AG09319 (cell line): ENCODE measurements at regions not wholly inside any gene's neighbourhood (a gene's known extent, or its start where the extent isn't known, plus 50 kb on each side); places are given as distances from the start of the nearest gene placed in this dataset.
A peak's percentile ranks its signal among the peaks of the same experiment; 100 is the strongest.

Source experiments
- DNase-seq: peaks from one replicate; pipeline ENCODE4 v3.0.0-alpha.2; 2010; ENCODE audit warnings: low read depth; ENCODE audit errors: extremely low read depth
- TF ChIP-seq, protein P1 (sequence below): IDR thresholded peaks from 2 replicates; pipeline ENCODE4 v1.5.1; 2011; ENCODE audit warnings: low read depth, mild to moderate bottlenecking, inconsistent platforms, low read length, moderate library complexity

DNA sequence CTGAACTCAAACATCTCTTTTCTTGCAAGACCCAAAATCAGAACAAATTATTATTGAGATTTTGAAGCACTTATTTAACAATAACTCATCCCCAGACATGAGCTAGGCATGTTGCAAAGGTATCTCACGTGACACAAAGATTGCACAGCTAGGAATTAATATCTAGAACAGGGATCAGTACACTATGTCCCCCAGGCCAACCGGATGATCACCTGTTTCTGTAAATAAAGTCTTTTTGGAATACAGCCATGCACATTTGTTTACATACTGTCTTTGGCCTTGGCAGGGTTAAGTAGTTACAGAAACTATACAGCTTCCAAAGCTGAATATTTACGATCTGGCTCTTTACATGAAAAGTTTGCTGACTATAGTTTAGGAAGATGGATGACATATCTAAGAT, 287.7 kb downstream of the ACTL7B start:
- no peak for DNase-seq
- TF ChIP-seq, protein P1, sequence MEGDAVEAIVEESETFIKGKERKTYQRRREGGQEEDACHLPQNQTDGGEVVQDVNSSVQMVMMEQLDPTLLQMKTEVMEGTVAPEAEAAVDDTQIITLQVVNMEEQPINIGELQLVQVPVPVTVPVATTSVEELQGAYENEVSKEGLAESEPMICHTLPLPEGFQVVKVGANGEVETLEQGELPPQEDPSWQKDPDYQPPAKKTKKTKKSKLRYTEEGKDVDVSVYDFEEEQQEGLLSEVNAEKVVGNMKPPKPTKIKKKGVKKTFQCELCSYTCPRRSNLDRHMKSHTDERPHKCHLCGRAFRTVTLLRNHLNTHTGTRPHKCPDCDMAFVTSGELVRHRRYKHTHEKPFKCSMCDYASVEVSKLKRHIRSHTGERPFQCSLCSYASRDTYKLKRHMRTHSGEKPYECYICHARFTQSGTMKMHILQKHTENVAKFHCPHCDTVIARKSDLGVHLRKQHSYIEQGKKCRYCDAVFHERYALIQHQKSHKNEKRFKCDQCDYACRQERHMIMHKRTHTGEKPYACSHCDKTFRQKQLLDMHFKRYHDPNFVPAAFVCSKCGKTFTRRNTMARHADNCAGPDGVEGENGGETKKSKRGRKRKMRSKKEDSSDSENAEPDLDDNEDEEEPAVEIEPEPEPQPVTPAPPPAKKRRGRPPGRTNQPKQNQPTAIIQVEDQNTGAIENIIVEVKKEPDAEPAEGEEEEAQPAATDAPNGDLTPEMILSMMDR, result no peak

DNA sequence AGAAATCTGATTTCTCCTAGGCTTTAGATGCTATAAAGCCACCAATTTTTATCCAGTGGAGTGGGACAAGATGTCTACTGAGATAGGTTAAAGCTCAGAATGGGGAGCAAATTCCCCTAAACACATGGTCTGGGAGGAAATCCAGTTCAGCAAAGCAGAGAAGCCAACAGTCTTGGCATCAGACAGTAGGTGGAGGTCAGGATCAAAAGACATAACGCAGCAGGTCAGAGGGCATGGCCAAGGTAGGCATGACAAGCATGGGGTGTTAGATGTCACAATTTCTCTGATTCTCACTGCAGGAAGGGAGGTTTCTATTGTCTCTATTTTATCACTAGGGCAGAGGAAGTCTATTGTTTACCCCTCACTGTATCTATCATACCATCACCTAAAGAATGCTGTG, 288.2 kb downstream of the ACTL7B start:
- TF ChIP-seq, protein P1, result no peak
- DNase-seq, result no peak

DNA sequence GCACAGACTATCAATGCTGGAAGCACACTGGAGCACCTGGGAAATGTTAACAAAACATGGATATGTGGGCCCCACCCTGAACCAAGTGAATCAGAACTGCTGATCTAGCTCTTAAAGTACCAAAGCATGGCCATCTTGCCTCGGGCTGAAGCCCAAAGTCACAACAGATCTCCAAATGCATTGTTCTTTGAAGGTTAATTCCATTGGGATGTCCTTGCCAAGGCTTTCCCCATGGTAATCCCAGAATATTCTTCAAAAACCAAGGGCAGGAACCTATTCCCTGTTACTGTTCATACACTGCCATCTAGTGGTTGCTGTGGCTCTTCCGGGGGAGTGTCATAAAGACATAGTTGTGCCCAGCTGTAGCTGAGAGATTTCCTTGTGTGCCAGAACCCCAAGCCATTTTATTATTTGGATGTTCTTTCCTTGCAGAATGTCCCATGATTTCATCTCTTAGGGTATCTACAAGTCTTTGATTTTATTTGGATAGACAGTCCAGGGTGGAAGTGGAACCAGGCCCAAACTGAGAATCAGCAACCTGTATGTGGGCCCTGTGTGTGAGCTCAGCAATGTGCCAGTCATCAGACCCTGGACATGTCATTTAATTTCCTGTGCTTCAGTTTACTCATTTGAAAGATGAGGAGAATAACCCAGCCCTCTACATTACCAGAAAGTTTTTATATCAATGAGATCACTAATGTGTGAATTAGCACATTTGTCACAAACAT, 290.0 kb downstream of the ACTL7B start:
- DNase-seq, result peak; percentile 80
- TF ChIP-seq, protein P1, result peak; percentile 84

DNA sequence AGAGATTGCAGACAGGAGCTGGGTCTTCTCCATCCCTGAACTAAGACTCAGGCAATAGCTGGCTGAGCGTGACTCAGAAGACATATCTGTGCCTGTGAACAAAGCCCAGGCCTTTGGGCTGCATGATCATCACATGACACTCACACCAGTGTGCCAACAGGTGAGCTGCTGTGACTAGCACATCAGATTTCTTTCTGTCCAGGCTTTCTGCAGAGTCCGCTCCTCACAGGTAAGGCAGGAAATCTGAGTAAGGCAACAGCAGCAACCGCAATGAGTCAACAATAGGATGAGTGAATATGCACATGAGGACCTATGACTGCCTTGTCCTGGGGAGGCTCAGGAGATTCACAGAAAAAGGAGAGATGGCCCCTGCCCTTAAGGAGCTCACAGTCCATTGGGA, 293.6 kb downstream of the ACTL7B start:
- TF ChIP-seq, protein P1, result no peak
- no peak for DNase-seq

DNA sequence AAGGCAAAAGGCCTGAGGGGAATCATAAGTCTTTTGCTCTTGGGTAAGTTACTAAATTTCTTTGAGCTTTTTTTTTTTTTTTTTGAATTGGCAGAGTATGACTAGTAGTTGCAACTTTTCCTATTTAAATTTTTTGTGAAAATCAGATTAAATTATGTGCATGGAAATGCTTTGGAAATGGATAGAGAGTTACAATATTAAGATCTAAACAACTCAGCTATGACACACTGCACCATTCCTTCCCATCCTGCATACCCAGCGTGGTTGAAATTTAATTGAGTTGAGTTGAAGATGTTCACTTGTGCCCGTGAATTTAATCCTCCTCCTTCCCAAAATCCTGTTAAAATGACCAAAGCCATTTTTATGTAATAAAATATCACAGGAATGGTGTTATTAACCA, 296.4 kb downstream of the ACTL7B start:
- TF ChIP-seq, protein P1, result no peak
- no peak for DNase-seq

DNA sequence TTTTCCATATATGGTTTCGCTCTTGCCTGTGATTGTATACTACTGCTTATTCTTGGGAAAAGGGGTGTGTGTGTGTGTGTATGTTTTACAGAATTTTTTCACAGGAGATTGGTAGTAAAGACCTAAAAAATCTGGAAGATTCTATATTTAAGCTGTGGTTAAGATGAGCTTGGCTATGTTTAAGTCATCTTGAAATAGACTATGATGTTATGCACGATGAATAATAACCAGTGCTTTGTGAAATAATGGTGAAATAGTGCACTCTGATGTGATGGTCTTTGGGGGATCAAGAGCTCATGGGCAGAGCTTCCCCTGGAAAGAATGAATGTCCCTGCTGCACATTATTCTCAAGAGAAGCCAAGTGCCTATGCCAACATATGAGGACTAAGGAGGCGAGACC, 301.0 kb downstream of the ACTL7B start:
- TF ChIP-seq, protein P1, result no peak
- DNase-seq, result no peak

DNA sequence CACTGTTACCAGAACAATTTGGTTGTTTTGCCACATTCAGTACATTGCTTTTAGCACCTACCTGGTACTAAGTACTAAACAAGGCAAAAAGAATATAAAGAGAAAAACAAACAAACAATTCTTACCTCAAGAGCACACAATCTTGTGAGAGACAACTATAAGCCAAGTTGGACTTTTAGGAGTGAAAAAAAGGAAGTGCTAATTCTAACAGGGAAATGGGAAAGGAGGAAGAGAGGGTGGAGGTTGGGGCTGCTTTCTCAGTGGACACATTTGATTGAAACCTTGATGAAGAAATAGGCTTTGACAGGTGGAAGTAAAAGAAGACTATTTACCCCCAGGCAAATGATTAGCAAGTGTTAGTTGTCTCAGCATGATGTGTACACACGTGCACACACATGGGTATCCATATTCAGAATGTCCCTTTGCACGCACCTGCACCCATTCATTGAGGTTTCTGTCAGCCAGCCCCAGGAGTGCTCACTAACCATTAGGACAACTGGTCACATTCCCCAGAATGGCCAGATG, 302.6 kb downstream of the ACTL7B start:
- TF ChIP-seq, protein P1, result no peak
- DNase-seq, result no peak
